ENCODE measurements at regions not wholly inside any gene's neighbourhood (a gene's known extent, or its start where the extent isn't known, plus 50 kb on each side); places are given as distances from the start of the nearest gene placed in this dataset.

GRCh38 chr10:62652114-62652513 lies 152.4 kb upstream of the ADO start:
- TF ChIP-seq, protein P1, sequence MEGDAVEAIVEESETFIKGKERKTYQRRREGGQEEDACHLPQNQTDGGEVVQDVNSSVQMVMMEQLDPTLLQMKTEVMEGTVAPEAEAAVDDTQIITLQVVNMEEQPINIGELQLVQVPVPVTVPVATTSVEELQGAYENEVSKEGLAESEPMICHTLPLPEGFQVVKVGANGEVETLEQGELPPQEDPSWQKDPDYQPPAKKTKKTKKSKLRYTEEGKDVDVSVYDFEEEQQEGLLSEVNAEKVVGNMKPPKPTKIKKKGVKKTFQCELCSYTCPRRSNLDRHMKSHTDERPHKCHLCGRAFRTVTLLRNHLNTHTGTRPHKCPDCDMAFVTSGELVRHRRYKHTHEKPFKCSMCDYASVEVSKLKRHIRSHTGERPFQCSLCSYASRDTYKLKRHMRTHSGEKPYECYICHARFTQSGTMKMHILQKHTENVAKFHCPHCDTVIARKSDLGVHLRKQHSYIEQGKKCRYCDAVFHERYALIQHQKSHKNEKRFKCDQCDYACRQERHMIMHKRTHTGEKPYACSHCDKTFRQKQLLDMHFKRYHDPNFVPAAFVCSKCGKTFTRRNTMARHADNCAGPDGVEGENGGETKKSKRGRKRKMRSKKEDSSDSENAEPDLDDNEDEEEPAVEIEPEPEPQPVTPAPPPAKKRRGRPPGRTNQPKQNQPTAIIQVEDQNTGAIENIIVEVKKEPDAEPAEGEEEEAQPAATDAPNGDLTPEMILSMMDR (IDR thresholded peaks at IDR 0.05), result no peak
- no peak for TF ChIP-seq POLR2A (IDR thresholded peaks at IDR 0.05)

Measured in right lobe of liver (tissue), 4 donors.